Cerebellar nuclear complex (tissue), 1 donor: ENCODE measurements at regions not wholly inside any gene's neighbourhood (a gene's known extent, or its start where the extent isn't known, plus 50 kb on each side); places are given as distances from the start of the nearest gene placed in this dataset.

Experiments
- DNase-seq, 2 experiments: peaks; one replicate each; lab custom pipeline; 2025; lab: John Stamatoyannopoulos, UW

DNA sequence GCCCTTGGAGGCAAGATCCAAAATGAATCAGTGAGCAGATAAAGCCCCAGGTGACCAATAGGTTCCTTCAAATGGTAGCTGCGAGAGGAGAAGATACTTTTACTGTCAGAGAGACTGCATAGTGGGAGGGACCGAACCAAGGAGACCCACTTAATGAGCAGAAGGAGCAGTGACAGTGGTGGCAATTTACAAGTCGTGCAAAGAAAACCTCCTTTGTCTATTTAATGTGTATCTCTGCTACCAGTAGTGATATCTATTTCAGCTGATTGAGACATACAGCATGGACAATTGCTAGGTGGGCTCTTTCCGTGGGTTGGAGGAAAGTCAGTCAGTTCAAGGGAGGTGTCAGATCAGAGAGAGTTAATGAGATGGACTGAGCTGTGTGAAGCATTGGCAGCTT, 480.4 kb downstream of the GATA3 start:
- no peak for DNase-seq

GRCh38 chr10:8539056-8539455, 484.6 kb downstream of the GATA3 start:
- no peak for DNase-seq

DNA sequence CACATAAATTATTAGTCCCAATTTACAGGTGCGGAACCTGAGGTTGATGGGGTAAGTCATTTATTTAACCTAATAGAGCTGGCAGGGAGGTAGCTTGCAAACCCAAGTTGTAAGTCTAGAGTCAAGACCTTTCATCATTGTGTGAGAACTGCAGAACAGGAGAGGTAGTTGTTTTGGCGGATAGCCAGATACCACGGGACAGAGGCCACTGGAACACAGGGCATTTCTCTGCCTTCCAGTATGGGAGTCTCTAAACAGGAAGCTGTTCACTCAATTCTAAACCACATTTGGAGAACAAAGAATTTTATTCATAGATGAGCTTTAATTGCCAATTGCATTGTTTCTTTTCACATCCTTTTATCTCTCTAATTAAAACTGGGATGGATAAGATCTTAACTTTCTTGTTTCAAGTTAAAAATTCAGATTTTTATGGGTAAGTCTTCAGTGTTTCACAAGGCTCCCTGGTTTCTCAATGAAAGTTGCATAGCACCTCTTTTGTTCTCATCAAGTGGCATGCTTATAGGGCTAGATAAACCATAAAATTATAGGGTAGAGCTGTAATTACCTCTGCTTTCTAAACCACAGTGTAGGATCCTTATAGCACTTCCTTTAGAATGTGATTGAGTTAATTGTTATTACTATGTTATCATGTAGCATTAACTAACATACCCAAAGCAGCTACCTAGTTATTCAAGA, 489.0 kb downstream of the GATA3 start:
- no peak for DNase-seq

GRCh38 chr10:8544057-8544380, 489.5 kb downstream of the GATA3 start:
- DNase-seq: no peak

- no peak for DNase-seq
Measured at GRCh38 chr10:8544500-8544899, 490.0 kb downstream of the GATA3 start.

GRCh38 chr10:8554574-8554973, 500.1 kb downstream of the GATA3 start:
- DNase-seq: no peak

- no peak for DNase-seq
Measured at GRCh38 chr10:8556321-8556720, 501.8 kb downstream of the GATA3 start.

GRCh38 chr10:8563478-8563877, 509.0 kb downstream of the GATA3 start:
- no peak for DNase-seq

DNA sequence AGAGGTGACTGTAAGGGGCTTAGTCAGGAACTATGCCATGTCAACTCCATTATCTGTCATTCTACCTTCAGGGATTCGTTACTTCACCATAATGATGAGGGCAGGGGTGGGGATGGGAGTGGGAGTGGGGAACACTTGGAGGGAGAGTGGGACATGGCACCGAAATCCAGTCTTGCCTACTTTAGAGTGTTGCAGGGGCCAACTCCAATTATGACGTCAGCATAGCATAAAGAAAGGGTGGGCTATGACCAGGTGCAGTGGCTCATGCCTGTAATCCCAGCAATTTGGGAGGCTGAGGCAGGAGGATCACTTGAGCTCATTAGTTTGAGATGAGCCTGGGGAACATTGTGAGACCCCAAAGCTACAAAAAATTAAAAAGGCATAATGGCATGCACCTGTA, 512.2 kb downstream of the GATA3 start:
- no peak for DNase-seq

- DNase-seq: no peak
Measured at GRCh38 chr10:8568401-8568800, 513.9 kb downstream of the GATA3 start.

- DNase-seq: no peak
Measured at GRCh38 chr10:8575620-8576019, 521.1 kb downstream of the GATA3 start.

GRCh38 chr10:8576281-8576680, 521.8 kb downstream of the GATA3 start:
- no peak for DNase-seq

DNA sequence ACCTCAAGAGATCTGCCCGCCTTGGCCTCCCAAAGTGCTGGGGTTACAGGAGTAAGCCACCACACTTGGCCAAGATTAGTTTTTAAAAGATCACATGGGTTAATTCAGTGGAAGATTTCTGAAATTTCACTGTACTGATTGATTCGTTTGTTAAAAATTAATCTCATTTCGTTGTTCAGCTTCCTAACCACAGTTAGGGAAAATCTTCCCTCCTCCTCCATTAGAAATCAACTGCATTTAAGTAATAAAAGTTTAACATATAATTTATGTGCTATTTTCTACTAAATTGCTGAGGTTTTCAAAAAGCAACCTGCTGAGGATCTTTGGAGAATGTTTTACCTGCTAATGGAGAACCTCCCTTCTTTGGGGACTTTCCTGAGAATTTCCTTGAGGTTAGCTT, 522.4 kb downstream of the GATA3 start:
- DNase-seq: no peak

GRCh38 chr10:8577686-8578085, 523.2 kb downstream of the GATA3 start:
- no peak for DNase-seq

- DNase-seq: no peak
Measured at GRCh38 chr10:8581521-8582225, 527.2 kb downstream of the GATA3 start.

GRCh38 chr10:8583096-8583495, 528.6 kb downstream of the GATA3 start:
- no peak for DNase-seq

GRCh38 chr10:8584666-8585065, 530.2 kb downstream of the GATA3 start:
- no peak for DNase-seq

DNA sequence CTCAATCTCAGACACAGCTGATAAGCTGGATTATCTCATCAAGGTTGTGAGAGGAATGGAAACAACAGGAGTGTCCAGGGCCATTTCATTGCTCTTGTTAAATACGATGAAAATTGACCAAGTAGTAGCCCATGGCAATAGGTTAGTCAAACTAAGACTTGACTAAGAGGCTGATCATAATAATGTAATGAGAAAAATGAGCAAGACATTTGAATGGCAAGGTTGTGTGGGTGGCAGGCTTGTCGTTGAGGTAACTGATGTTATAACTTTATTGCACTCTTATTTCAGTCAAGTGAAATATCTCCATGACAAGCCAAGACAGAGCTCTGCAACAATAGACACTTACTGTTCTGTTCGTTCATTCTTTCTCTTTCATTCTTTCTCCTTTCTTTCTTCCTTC, 532.0 kb downstream of the GATA3 start:
- no peak for DNase-seq

GRCh38 chr10:8588135-8588534, 533.6 kb downstream of the GATA3 start:
- DNase-seq: no peak

GRCh38 chr10:8590518-8590917, 536.0 kb downstream of the GATA3 start:
- DNase-seq: no peak

- no peak for DNase-seq
Measured at GRCh38 chr10:8591640-8592039, 537.2 kb downstream of the GATA3 start.

DNA sequence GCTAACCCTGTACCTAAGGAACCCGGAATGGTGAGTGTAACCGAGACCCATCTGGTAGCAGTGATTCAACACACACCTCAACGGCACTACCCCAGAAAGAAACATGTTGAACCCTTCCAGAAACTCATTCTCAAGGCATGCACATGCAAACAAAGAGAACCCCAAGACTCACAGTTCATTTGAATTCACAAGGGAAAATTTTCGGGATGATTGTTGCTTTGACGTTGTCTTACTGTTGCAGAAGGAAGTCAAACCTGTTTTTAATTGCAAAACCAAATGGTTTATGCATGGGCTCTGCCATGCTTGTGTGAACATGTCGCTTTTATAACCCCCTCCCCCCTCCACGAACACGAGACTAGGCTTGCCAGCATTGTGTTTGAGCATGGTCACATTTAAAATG, 539.7 kb downstream of the GATA3 start:
- no peak for DNase-seq

- DNase-seq: no peak
Measured at GRCh38 chr10:8594711-8595110, 540.2 kb downstream of the GATA3 start.

GRCh38 chr10:8595140-8595539, 540.7 kb downstream of the GATA3 start:
- DNase-seq: no peak
